Body of pancreas (tissue), 4 donors: ENCODE measurements at regions not wholly inside any gene's neighbourhood (a gene's known extent, or its start where the extent isn't known, plus 50 kb on each side); places are given as distances from the start of the nearest gene placed in this dataset.

Source experiments
- ATAC-seq: fragments of 150-250 bp; one replicate; pipeline ENCODE4 v1.9.1; 2016
- DNase-seq, 4 donors: peaks; one replicate each; pipeline ENCODE4 v3.0.0-alpha.2; 2019
- H3K27ac ChIP-seq, 4 donors: fragments of 200-600 bp; sonication (generic); 1 replicate in 3 of 4; 2 replicates in 1 of 4; pipeline versions ENCODE4 v1.5.1 to v1.6.1; 2016 to 2019; ENCODE audit warnings: mild to moderate bottlenecking in 1 of 4, mixed read lengths in 1 of 4, moderate library complexity in 1 of 4
- H3K27me3 ChIP-seq, 2 donors: fragments of 200-600 bp; sonication (generic); one replicate each; pipeline ENCODE4 v1.6.0; 2016; ENCODE audit warnings: mild to moderate bottlenecking in 1 of 2
- H3K36me3 ChIP-seq, 2 donors: fragments of 200-600 bp; sonication (generic); replicated peaks in 1 of 2; 2 replicates each; pipeline ENCODE4 v1.5.1; 2016; ENCODE audit warnings: low read depth in 2 of 2; ENCODE audit not compliant: insufficient read depth in 1 of 2
- H3K4me1 ChIP-seq: fragments of 200-600 bp; sonication (generic); one replicate; pipeline ENCODE4 v1.6.0; 2016
- H3K4me3 ChIP-seq, 2 donors: fragments of 200-600 bp; sonication (generic); 1 replicate in 1 of 2; 2 replicates in 1 of 2; pipeline ENCODE4 v1.5.1; 2016 to 2019
- H3K9me3 ChIP-seq, 3 donors: fragments of 200-600 bp; sonication (generic); 1 replicate in 2 of 3; 2 replicates in 1 of 3; pipeline ENCODE4 v1.5.1; 2016
- CTCF ChIP-seq, 7 experiments: fragments of 450-650 bp in 4 of 7; fragments of 200-600 bp in 3 of 7; sonication (generic) in 3 of 7; IDR thresholded peaks; one replicate each; pipeline ENCODE4 v1.5.1; 2016 to 2019; ENCODE audit warnings: antibody characterized with exemption in 7 of 7
- POLR2A ChIP-seq, 3 donors: fragments of 450-650 bp; IDR thresholded peaks; one replicate each; pipeline ENCODE4 v1.6.1; 2016; ENCODE audit warnings: antibody characterized with exemption in 3 of 3, mild to moderate bottlenecking in 2 of 3
- WGBS, 2 donors: methylation state at CpG; one replicate each; pipeline ENCODE4 v1.1.5; 2017; 5-methylcytosine and 5-hydroxymethylcytosine counted together
- intact Hi-C: fragments of 100-400 bp; cut with DNase I; formaldehyde crosslinking; loops from one replicate; pipeline ENCODE4 v1.15.1; 2023

- intact Hi-C loops, result no loop called here
- TF ChIP-seq CTCF (IDR thresholded peaks at IDR 0.05), result no peak
- TF ChIP-seq POLR2A (IDR thresholded peaks at IDR 0.05), result no peak
- H3K36me3 ChIP-seq, result no peaks in the 10 kb centered on the region
Measured at GRCh38 chr9:28934111-28934510, 1360.8 kb upstream of the C9orf72 start.

GRCh38 chr9:28938981-28939380 lies 1365.7 kb upstream of the C9orf72 start:
- intact Hi-C loops, result no loop called here
- ATAC-seq (no peak), DNase-seq (no peak)
- Histone ChIP-seq H3K27me3 (no peaks in the 10 kb centered on the region), H3K4me1 (no peaks in the 10 kb centered on the region), H3K4me3 (no peak overlapping the region), H3K36me3 (no peaks in the 10 kb centered on the region), H3K9me3 (no peaks in the 10 kb centered on the region), H3K27ac (no peak overlapping the region)
- WGBS, 2 donors, result 28 to 29% methylated on average over 3 of the region's 3 CpGs
- TF ChIP-seq POLR2A (IDR thresholded peaks at IDR 0.05), result no peak
- no peak for TF ChIP-seq CTCF (IDR thresholded peaks at IDR 0.05)

More at GRCh38 chr9:28934111-28934510, 1360.8 kb upstream of the C9orf72 start:
- DNase-seq, result no peak
- Histone ChIP-seq H3K9me3 (no peaks in the 10 kb centered on the region), H3K4me3 (no peak overlapping the region), H3K4me1 (no peaks in the 10 kb centered on the region), H3K27me3 (no peaks in the 10 kb centered on the region), H3K27ac (no peak overlapping the region)
- no peak for ATAC-seq

GRCh38 chr9:28941856-28942255 lies 1368.6 kb upstream of the C9orf72 start:
- no peak overlapping the region for H3K4me3 ChIP-seq
- DNase-seq (no peak), ATAC-seq (no peak)
- H3K27me3 ChIP-seq, result no peaks in the 10 kb centered on the region
- H3K4me1 ChIP-seq, result no peaks in the 10 kb centered on the region
- intact Hi-C loops, result no loop called here
- H3K9me3 ChIP-seq, result no peaks in the 10 kb centered on the region
- no peaks in the 10 kb centered on the region for H3K36me3 ChIP-seq
- no peak overlapping the region for H3K27ac ChIP-seq
- 27 to 29% methylated on average over 2 of the region's 2 CpGs for WGBS, 2 donors
- TF ChIP-seq POLR2A (IDR thresholded peaks at IDR 0.05) (no peak), CTCF (IDR thresholded peaks at IDR 0.05) (no peak)

GRCh38 chr9:28942941-28943340 lies 1369.7 kb upstream of the C9orf72 start:
- Histone ChIP-seq H3K27ac (no peak overlapping the region), H3K9me3 (no peaks in the 10 kb centered on the region), H3K4me1 (no peaks in the 10 kb centered on the region), H3K4me3 (no peak overlapping the region), H3K36me3 (no peaks in the 10 kb centered on the region), H3K27me3 (no peaks in the 10 kb centered on the region)
- 69 to 86% methylated on average over 2 of the region's 2 CpGs for WGBS, 2 donors
- ATAC-seq (no peak), DNase-seq (no peak)
- intact Hi-C loops, result no loop called here
- no peak for TF ChIP-seq POLR2A (IDR thresholded peaks at IDR 0.05)
- TF ChIP-seq CTCF (IDR thresholded peaks at IDR 0.05), result no peak

GRCh38 chr9:28946648-28947047 lies 1373.4 kb upstream of the C9orf72 start:
- intact Hi-C loops, result no loop called here
- ATAC-seq (no peak), DNase-seq (no peak)
- no peaks in the 10 kb centered on the region for H3K36me3 ChIP-seq
- H3K4me1 ChIP-seq, result no peaks in the 10 kb centered on the region
- TF ChIP-seq POLR2A (IDR thresholded peaks at IDR 0.05), result no peak
- no peak for TF ChIP-seq CTCF (IDR thresholded peaks at IDR 0.05)
- H3K27ac ChIP-seq, result no peak overlapping the region
- H3K27me3 ChIP-seq, result no peaks in the 10 kb centered on the region
- no peak overlapping the region for H3K4me3 ChIP-seq
- no peaks in the 10 kb centered on the region for H3K9me3 ChIP-seq
